Upper lobe of left lung (tissue), 4 donors: ENCODE measurements at regions not wholly inside any gene's neighbourhood (a gene's known extent, or its start where the extent isn't known, plus 50 kb on each side); places are given as distances from the start of the nearest gene placed in this dataset.

ENCODE experiments used
- POLR2A ChIP-seq, 4 donors: fragments of 450-650 bp; IDR thresholded peaks; one replicate each; pipeline ENCODE4 v1.5.1; 2016 to 2017; ENCODE audit warnings: antibody characterized with exemption in 4 of 4, mild to moderate bottlenecking in 2 of 4
- TF ChIP-seq, protein P1 (sequence below), 6 experiments: fragments of 450-650 bp in 4 of 6; fragments of 200-600 bp in 2 of 6; sonication (generic) in 2 of 6; IDR thresholded peaks; one replicate each; pipeline ENCODE4 v1.5.1; 2016 to 2019; ENCODE audit warnings: antibody characterized with exemption in 6 of 6

DNA sequence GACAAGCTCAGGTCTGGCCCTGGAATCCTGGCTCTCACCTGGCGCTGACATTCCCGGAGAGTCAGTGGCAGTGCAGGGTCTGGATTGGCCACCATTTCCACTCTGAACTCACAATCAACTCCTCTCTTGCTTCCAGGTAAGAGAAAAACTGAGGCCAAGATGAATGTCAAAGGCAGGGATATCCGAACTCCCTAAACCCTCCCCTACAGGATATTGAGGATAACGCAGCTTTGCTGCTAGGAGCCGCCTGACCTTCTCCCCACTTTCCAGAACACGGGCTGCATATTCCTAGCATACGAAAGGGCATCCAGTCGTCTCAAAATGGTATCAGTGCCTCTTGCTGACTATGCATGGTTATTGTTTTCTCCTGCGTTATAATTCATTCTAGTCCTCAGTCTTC is 473.4 kb downstream of the SOX9 start:
- TF ChIP-seq, protein P1, sequence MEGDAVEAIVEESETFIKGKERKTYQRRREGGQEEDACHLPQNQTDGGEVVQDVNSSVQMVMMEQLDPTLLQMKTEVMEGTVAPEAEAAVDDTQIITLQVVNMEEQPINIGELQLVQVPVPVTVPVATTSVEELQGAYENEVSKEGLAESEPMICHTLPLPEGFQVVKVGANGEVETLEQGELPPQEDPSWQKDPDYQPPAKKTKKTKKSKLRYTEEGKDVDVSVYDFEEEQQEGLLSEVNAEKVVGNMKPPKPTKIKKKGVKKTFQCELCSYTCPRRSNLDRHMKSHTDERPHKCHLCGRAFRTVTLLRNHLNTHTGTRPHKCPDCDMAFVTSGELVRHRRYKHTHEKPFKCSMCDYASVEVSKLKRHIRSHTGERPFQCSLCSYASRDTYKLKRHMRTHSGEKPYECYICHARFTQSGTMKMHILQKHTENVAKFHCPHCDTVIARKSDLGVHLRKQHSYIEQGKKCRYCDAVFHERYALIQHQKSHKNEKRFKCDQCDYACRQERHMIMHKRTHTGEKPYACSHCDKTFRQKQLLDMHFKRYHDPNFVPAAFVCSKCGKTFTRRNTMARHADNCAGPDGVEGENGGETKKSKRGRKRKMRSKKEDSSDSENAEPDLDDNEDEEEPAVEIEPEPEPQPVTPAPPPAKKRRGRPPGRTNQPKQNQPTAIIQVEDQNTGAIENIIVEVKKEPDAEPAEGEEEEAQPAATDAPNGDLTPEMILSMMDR (IDR thresholded peaks at IDR 0.05): no peak
- TF ChIP-seq POLR2A (IDR thresholded peaks at IDR 0.05): no peak
